ENCODE measurements at regions not wholly inside any gene's neighbourhood (a gene's known extent, or its start where the extent isn't known, plus 50 kb on each side); places are given as distances from the start of the nearest gene placed in this dataset.

DNA sequence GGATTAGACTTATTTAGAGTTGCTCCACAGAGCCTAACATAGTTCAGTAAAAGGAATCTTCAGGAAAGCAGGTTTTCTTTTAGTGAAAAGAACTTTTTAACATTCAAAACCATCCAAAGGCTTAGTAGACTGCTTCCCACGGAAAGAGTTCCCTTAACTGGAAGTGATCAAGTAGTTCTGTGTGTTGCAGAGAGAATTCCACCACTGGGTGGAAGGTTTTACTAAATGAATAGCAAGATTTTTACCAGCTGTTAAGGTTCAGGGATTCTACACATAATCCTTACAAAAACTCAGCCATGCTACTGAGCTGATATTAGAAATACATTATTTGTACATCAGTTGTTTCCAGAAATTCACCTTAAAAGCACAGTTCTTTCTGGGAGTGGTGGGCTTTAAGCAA is 119.7 kb downstream of the GDAP2 start:
- Histone ChIP-seq H3K4me1 (ENCODE audit: control insufficient read depth, insufficient read depth, low read length) (no peaks in the 10 kb centered on the region), H3K9me3 (ENCODE audit: control insufficient read depth, low read length) (no peaks in the 10 kb centered on the region), H3K4me3 (ENCODE audit: low read length) (no peak overlapping the region), H3K27me3 (ENCODE audit: control insufficient read depth, insufficient read depth) (no peaks in the 10 kb centered on the region), H3K27ac (ENCODE audit: low read length) (no peak overlapping the region)
- no peak for DNase-seq
- ATAC-seq: no peak
- WGBS: 34% methylated on average over 1 of the region's 1 CpG
- intact Hi-C loops (cut with DNase I): no loop called here

DNA sequence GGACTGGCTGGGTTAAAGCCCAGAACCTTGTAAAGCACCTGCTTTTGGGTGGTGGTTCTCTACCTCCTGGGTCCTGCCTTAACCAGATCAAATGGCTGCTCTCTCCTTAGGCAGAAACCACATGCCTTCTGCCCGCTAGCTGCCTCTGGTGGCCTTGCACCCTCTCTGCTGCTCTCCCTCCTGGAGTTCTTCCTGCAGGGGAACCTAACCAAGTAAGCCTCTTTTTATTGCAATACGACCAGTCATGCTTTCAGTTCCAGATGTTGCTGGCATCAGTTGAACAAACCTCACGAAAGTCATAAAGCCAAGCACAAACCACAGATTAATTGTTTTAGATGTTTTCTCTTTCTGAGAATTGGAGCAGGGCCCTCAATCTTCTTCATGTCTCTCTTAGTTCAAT is 118.9 kb downstream of the GDAP2 start:
- WGBS: 68% methylated on average over 3 of the region's 3 CpGs
- intact Hi-C loops (cut with DNase I): no loop called here
- Histone ChIP-seq H3K4me3 (ENCODE audit: low read length) (no peak overlapping the region), H3K4me1 (ENCODE audit: control insufficient read depth, insufficient read depth, low read length) (no peaks in the 10 kb centered on the region), H3K27ac (ENCODE audit: low read length) (no peak overlapping the region), H3K9me3 (ENCODE audit: control insufficient read depth, low read length) (no peaks in the 10 kb centered on the region), H3K27me3 (ENCODE audit: control insufficient read depth, insufficient read depth) (no peaks in the 10 kb centered on the region)
- no peak for ATAC-seq
- DNase-seq: no peak

DNA sequence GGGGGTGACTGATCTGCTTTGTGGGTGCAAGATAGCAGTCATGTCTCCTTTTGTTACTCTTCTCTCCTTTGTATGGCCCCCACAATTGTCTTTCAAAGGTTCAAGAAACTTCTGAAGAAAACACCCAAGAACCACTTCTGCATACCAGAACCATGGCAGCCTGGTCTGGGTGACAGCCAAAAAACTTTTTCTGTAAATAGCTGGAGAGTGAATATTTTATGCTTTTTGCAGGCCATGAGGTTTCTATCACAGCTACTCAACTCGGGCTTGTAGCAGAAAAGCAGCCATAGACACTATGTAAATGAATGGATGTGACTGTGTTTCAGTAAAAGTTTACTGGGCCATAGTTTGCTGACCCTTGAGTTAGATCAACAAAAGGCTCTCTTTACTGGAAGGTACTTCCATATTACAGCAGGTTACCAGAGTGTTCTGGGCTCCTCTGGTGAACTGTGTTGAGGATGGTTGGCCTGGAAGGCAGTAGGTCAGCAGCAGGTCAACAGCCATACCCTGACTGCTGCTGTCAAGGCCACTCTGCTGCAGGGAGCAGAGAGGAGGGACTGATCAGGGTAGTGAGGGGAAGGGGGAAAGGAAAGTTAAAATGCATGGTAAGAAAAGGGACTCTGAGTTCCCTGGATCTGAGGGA is 116.4 kb downstream of the GDAP2 start:
- Histone ChIP-seq H3K27me3 (ENCODE audit: control insufficient read depth, insufficient read depth) (no peaks in the 10 kb centered on the region), H3K4me3 (ENCODE audit: low read length) (no peak overlapping the region), H3K27ac (ENCODE audit: low read length) (no peak overlapping the region), H3K4me1 (ENCODE audit: control insufficient read depth, insufficient read depth, low read length) (no peaks in the 10 kb centered on the region), H3K9me3 (ENCODE audit: control insufficient read depth, low read length) (no peaks in the 10 kb centered on the region)
- no peak for ATAC-seq
- intact Hi-C loops (cut with DNase I): no loop called here
- DNase-seq: no peak
- 37% methylated on average over 1 of the region's 1 CpG for WGBS
